ENCODE measurements at regions not wholly inside any gene's neighbourhood (a gene's known extent, or its start where the extent isn't known, plus 50 kb on each side); places are given as distances from the start of the nearest gene placed in this dataset.

DNA sequence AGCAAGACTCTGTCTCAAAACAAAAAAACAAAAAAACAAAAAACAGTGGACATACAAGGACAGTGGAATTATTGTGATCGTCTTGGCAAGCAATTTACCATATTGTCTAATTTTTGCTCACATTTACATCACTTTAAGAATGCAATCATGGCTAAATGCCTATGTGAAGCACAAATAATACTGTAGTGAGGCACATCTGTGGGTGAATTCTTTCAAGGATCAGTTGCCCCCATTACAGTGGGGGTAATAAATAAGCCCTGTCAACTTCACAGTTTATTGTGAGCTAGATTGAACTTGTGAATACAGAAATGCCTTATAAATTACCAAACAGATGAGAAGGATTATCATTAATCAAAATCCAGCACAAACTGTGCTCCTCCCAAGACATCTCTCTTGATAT, 150.2 kb upstream of the PAPPA start:
- TF ChIP-seq, protein P1, sequence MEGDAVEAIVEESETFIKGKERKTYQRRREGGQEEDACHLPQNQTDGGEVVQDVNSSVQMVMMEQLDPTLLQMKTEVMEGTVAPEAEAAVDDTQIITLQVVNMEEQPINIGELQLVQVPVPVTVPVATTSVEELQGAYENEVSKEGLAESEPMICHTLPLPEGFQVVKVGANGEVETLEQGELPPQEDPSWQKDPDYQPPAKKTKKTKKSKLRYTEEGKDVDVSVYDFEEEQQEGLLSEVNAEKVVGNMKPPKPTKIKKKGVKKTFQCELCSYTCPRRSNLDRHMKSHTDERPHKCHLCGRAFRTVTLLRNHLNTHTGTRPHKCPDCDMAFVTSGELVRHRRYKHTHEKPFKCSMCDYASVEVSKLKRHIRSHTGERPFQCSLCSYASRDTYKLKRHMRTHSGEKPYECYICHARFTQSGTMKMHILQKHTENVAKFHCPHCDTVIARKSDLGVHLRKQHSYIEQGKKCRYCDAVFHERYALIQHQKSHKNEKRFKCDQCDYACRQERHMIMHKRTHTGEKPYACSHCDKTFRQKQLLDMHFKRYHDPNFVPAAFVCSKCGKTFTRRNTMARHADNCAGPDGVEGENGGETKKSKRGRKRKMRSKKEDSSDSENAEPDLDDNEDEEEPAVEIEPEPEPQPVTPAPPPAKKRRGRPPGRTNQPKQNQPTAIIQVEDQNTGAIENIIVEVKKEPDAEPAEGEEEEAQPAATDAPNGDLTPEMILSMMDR (optimal IDR thresholded peaks at IDR 0.05 in 1 of 3, IDR thresholded peaks at IDR 0.05 in 1 of 3, conservative IDR thresholded peaks at IDR 0.05 in 1 of 3; ENCODE audit: extremely low read depth in 1 of 3, insufficient read depth in 2 of 3, low read length in 3 of 3) = no peak
- TF ChIP-seq EZH2 (IDR thresholded peaks at IDR 0.05; ENCODE audit: low read length) = no peak
